ENCODE measurements at regions not wholly inside any gene's neighbourhood (a gene's known extent, or its start where the extent isn't known, plus 50 kb on each side); places are given as distances from the start of the nearest gene placed in this dataset.

- TF ChIP-seq ZNF280B (CRISPR knock-in tag; IDR thresholded peaks at IDR 0.05; ENCODE audit: borderline replicate concordance): no peak
- no peak for TF ChIP-seq ZNF766 (CRISPR knock-in tag; IDR thresholded peaks at IDR 0.05; ENCODE audit: borderline replicate concordance)
- TF ChIP-seq ATF1 (CRISPR knock-in tag; IDR thresholded peaks at IDR 0.05): no peak
- TF ChIP-seq RARA (CRISPR knock-in tag; IDR thresholded peaks at IDR 0.05): no peak
- no peak for TF ChIP-seq HMG20B (CRISPR knock-in tag; conservative IDR thresholded peaks at IDR 0.05)
- TF ChIP-seq THYN1 (CRISPR knock-in tag; IDR thresholded peaks at IDR 0.05; ENCODE audit: borderline replicate concordance, low read depth): no peak
- no peak for TF ChIP-seq FOXO4 (CRISPR knock-in tag; conservative IDR thresholded peaks at IDR 0.05)
- TF ChIP-seq POLR2AphosphoS2 (IDR thresholded peaks at IDR 0.05; ENCODE audit: low read depth, low read length): no peak
Observed at GRCh38 chr5:145591578-145591977, 243.6 kb downstream of the PRELID2 start (continued).

GRCh38 chr5:145589063-145589462 is 246.1 kb downstream of the PRELID2 start:
- Histone ChIP-seq H3K9me3 (ENCODE audit: low read length) (no peaks in the 10 kb centered on the region), H3K4me1 (ENCODE audit: insufficient read depth, low read length) (no peaks in the 10 kb centered on the region), H4K20me1 (ENCODE audit: insufficient read depth, low read length) (no peaks in the 10 kb centered on the region), H3K4me2 (ENCODE audit: low read depth, low read length) (no peak overlapping the region), H3K36me3 (replicated peaks in 1 of 2; ENCODE audit: control insufficient read depth in 1 of 2, insufficient read depth in 2 of 2, low read length in 2 of 2) (no peaks in the 10 kb centered on the region), H3K27ac (ENCODE audit: extremely low read length, insufficient read depth, low read length) (no peak overlapping the region), H3K27me3 (ENCODE audit: control insufficient read depth in 1 of 2, insufficient read depth in 2 of 2, low read length in 2 of 2) (no peaks in the 10 kb centered on the region), H3K4me3 (replicated peaks in 1 of 3; ENCODE audit: insufficient read depth in 1 of 3, low read depth in 2 of 3, low read length in 3 of 3) (no peak overlapping the region), H2AFZ (ENCODE audit: low read length) (no peak overlapping the region), H3K9ac (ENCODE audit: insufficient read depth, low read depth, low read length) (no peak overlapping the region), H3K79me2 (ENCODE audit: insufficient read depth, low read length) (no peaks in the 10 kb centered on the region)
- DNase-seq (ENCODE audit: low spot score) (no peak), FAIRE-seq (no peak), ATAC-seq (no peak)
- ChIA-PET POLR2A (no interaction called here), CTCF (ENCODE audit: low intra/inter-chr PET ratio, low total read pairs) (no interaction called here)
- in situ Hi-C loops (cut with HindIII; ENCODE audit: extremely low pct_ligation_motif_present, low pct_unique_long_range_greater_than_20kb) (no loop called here), intact Hi-C loops (cut with micrococcal nuclease; ENCODE audit: unreplicated experiment) (no loop called here)
- no TSS peak for BruUV-seq (replicated peaks)
- no peak for TF ChIP-seq ZNF562 (CRISPR knock-in tag; IDR thresholded peaks at IDR 0.05; ENCODE audit: borderline replicate concordance)
- no peak for TF ChIP-seq CBX1 (IDR thresholded peaks at IDR 0.05; ENCODE audit: low read depth)
- no peak for TF ChIP-seq ZNF160 (CRISPR knock-in tag; IDR thresholded peaks at IDR 0.05)
- TF ChIP-seq PHF5A (CRISPR knock-in tag; IDR thresholded peaks at IDR 0.05; ENCODE audit: low read depth, unreplicated experiment): no peak
- TF ChIP-seq ZNF766 (CRISPR knock-in tag; IDR thresholded peaks at IDR 0.05; ENCODE audit: borderline replicate concordance): no peak
- TF ChIP-seq FOXP1 (IDR thresholded peaks at IDR 0.05): no peak
- no peak for TF ChIP-seq FOXP1 (CRISPR knock-in tag; IDR thresholded peaks at IDR 0.05)
- TF ChIP-seq KAT8 (CRISPR knock-in tag; IDR thresholded peaks at IDR 0.05): no peak
- TF ChIP-seq ZNF124 (CRISPR knock-in tag; IDR thresholded peaks at IDR 0.05): no peak
- WGBS (ENCODE audit: low lambda C conversion rate): 11% methylated on average over 2 of the region's 2 CpGs

All from HepG2 (cell line).